AG10803 (cell line): ENCODE measurements at regions not wholly inside any gene's neighbourhood (a gene's known extent, or its start where the extent isn't known, plus 50 kb on each side); places are given as distances from the start of the nearest gene placed in this dataset.
A peak's percentile ranks its signal among the peaks of the same experiment; 100 is the strongest.

Experiments
- DNase-seq: peaks from one replicate; pipeline ENCODE4 v3.0.0; 2010; ENCODE audit warnings: low read depth
- H3K4me3 ChIP-seq: 2 replicates; pipeline ENCODE4 v1.5.1; 2011; ENCODE audit warnings: mild to moderate bottlenecking, low read length, control low read depth
- TF ChIP-seq, protein P1 (sequence below): conservative IDR thresholded peaks from 2 replicates; pipeline ENCODE4 v1.5.1; 2011; ENCODE audit warnings: mild to moderate bottlenecking, low read length, control low read depth, inconsistent platforms

DNA sequence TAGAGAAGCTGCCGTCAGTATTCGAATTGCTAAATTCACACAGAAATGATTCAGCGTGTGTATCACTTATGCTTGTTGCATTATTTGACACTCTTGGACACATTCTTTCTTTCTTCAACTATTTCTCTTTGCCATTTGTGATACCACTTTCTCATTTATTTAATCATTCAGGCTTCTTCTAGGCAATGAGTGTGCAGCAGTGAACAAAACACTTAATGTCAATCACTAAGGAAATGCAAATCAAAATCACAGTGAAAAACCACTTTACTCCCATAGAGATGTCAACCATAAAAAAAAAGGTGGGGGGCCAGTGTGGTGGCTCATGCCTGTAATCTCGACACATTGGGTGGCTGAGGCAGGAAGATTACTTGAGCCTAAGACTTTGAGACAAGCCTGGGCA, 214.6 kb downstream of the FLRT2 start:
- TF ChIP-seq, protein P1, sequence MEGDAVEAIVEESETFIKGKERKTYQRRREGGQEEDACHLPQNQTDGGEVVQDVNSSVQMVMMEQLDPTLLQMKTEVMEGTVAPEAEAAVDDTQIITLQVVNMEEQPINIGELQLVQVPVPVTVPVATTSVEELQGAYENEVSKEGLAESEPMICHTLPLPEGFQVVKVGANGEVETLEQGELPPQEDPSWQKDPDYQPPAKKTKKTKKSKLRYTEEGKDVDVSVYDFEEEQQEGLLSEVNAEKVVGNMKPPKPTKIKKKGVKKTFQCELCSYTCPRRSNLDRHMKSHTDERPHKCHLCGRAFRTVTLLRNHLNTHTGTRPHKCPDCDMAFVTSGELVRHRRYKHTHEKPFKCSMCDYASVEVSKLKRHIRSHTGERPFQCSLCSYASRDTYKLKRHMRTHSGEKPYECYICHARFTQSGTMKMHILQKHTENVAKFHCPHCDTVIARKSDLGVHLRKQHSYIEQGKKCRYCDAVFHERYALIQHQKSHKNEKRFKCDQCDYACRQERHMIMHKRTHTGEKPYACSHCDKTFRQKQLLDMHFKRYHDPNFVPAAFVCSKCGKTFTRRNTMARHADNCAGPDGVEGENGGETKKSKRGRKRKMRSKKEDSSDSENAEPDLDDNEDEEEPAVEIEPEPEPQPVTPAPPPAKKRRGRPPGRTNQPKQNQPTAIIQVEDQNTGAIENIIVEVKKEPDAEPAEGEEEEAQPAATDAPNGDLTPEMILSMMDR = no peak
- no peak for DNase-seq
- H3K4me3 ChIP-seq = no peak overlapping the region

DNA sequence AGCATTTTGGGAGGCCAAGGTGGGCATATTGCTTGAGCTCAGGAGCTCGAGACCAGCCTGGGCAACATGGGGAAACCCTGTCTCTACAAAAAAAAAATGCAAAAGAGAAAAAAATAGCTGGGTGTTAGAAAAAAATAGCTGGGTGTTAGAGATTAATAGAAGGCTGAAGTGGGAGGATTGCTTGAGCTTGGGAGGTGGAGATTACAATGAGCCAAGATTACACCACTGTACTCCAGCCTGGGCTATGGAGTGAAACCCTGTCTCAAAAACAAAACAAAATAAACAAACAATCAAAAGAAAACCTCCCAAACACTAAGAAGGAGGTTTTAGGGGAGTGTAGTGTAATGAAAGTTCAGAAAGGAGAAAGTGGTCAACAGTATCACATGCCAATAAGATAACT, 202.1 kb downstream of the FLRT2 start:
- DNase-seq = no peak

DNA sequence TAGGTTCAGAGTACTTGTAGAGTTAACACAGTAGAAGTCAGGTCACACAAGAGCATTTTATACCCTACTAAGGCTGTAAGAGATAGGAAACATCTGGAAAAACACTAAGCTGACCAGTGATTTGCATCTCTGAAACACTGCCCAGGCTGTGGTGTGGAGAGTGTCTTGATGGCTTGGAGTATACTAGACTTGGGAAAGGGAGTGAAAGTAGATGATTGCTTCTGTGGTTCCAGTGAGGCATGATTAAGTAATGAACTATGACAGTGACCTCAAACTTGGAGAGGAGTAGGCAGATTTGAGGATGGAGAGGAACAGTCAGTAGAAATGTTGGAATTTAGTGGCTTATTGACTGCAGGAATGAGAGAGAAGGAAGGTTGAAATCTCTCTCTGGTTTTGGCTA, 201.2 kb downstream of the FLRT2 start:
- peak; percentile 84 for DNase-seq
- H3K4me3 ChIP-seq = no peak overlapping the region
- TF ChIP-seq, protein P1 = no peak

More for the DNA sequence above, 202.1 kb downstream of the FLRT2 start:
- no peak overlapping the region for H3K4me3 ChIP-seq
- TF ChIP-seq, protein P1 = no peak

DNA sequence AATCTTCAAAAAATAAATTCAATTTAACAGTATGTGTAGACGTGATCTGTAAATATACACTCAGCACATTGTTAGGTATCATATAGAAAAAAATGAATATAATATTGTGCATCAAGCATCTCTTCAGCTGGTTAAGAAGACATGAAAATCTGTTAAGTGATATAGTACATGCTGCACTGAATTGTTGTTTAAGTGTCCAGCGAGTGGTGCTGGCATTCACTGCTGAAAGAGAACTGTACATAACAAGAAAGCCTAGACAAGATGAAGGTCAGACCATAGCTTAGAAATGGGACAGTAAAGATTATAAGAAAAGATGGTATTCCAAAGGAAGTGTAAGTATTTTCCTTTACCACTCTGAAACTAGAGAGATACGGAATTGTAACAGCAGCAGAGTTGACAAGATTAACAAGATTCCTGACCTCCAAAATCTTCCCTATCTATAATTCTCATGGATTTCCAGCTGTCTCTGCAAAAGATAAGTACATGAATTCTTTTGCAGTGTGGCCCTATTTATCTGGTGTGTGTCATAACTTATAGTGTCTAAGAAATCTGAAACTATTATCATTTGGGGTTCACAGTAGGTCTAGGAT, 198.6 kb downstream of the FLRT2 start:
- H3K4me3 ChIP-seq = no peak overlapping the region
- TF ChIP-seq, protein P1 = no peak
- no peak for DNase-seq

DNA sequence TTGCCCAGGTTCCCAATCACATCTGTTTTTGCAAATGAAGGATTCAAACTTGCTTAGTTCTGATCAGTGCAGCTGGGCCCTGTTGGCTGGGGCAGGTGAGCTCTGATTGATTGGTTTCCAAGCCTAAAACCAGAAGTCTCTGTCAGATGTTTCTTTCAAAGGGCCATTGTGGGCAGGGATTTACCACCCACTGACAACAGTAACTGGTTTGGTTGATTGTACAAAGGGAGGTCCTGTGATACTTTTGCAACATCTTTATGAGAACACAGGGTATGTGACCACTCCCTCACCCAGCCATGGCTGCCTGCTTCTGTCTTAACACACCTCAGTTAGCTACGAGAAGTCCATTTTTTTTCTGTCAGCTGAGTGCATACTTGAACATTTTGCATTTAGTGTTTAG, 184.1 kb downstream of the FLRT2 start:
- H3K4me3 ChIP-seq = no peak overlapping the region
- TF ChIP-seq, protein P1 = no peak
- DNase-seq = no peak

DNA sequence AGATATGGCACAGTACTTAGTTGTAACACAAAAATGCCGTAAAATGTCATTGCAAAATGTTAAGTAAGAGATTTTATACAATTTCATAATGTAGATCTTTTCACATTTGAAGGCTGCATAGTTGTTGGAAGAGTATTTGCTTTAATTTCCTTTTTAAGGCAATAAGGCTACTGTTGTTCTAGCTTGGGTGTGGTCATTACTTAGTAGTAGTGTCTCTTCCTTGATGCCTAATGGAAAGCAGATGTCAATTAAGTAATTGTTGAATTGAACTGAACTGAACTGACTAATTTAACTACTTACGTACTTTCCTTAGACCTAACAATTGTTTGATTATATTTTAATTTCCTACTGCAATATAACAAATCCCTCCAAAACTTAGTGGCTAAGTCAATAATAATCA, 181.7 kb downstream of the FLRT2 start:
- TF ChIP-seq, protein P1 = no peak
- no peak for DNase-seq
- H3K4me3 ChIP-seq = no peak overlapping the region
